UCSD-AML1 (cell line): ENCODE measurements at regions not wholly inside any gene's neighbourhood (a gene's known extent, or its start where the extent isn't known, plus 50 kb on each side); places are given as distances from the start of the nearest gene placed in this dataset.

Source experiments
- DNase-seq: peaks from one replicate; lab custom pipeline; 2025; ENCODE audit not compliant: unreplicated experiment; lab: John Stamatoyannopoulos, UW

GRCh38 chr6:22621701-22622100 is 52.3 kb downstream of the HDGFL1 start:
- DNase-seq: no peak

DNA sequence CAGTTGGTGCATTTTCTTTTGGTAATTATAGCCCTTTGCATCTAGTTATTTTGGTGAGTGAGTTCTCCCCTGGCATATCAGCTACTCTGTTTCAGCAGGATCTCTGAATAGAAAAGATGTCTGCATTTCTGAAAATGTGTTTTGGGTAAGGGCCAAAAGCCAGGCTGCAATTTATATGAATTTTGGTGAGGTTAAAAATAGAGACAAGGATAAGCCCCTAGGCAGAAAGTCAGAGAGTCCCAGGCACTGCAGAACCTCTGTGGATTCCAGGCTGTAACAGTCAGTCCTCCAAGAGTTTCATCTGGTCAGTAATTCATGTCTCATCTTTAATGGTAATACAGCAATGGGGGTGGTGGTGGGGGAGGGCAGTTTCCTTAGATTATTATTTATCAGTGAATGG is 53.0 kb downstream of the HDGFL1 start:
- no peak for DNase-seq

GRCh38 chr6:22622813-22623212 is 53.4 kb downstream of the HDGFL1 start:
- no peak for DNase-seq

GRCh38 chr6:22627644-22628043 is 58.3 kb downstream of the HDGFL1 start:
- DNase-seq: no peak

- DNase-seq: no peak
Measured at GRCh38 chr6:22631091-22631490, 61.7 kb downstream of the HDGFL1 start.

- no peak for DNase-seq
Measured at GRCh38 chr6:22632581-22633145, 63.3 kb downstream of the HDGFL1 start.

GRCh38 chr6:22636452-22636851 is 67.1 kb downstream of the HDGFL1 start:
- DNase-seq: no peak

GRCh38 chr6:22637782-22638181 is 68.4 kb downstream of the HDGFL1 start:
- no peak for DNase-seq

GRCh38 chr6:22638320-22638719 is 69.0 kb downstream of the HDGFL1 start:
- DNase-seq: no peak

- no peak for DNase-seq
Measured at GRCh38 chr6:22642254-22642653, 72.9 kb downstream of the HDGFL1 start.

DNA sequence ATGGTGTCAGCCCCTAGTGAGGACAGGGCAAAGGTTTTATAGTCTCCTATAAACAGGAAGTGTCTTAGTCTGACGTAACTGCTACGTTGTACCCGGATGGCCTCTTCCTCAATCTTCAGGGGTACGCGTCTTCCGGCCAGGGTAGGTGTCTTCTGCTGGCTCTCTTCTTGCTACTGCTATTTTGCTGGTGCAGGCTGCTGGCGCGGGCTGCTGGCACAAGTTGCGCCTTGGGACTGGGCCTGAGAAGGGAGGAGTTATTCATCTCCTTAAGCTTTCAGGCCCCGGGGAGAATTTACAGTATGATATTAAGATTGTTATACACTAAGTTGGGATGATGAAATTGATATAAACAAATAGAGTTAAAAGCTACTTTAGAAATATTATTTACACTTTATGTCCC is 74.4 kb downstream of the HDGFL1 start:
- no peak for DNase-seq

GRCh38 chr6:22647719-22648118 is 78.4 kb downstream of the HDGFL1 start:
- DNase-seq: no peak

DNA sequence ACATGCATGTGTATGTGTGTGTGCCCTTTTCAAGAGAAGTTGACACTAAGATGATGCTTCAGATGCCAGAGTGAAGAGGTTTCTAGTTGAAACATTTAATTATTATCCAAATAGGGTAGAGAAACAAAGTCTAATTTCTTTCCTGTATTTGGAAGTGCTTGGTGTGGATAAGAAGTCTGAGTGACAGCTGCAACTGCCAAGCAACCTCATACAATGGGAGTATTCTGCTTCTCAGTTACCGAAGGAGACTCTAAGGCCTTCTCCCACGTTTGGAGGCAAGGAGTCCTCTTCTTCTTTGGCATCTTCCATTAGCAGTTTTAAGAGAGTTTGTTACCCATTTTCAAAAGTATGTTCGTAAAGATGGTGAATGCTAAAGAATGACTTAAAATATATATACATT is 82.4 kb downstream of the HDGFL1 start:
- DNase-seq: no peak

- no peak for DNase-seq
Measured at GRCh38 chr6:22653980-22654610, 84.7 kb downstream of the HDGFL1 start.

DNA sequence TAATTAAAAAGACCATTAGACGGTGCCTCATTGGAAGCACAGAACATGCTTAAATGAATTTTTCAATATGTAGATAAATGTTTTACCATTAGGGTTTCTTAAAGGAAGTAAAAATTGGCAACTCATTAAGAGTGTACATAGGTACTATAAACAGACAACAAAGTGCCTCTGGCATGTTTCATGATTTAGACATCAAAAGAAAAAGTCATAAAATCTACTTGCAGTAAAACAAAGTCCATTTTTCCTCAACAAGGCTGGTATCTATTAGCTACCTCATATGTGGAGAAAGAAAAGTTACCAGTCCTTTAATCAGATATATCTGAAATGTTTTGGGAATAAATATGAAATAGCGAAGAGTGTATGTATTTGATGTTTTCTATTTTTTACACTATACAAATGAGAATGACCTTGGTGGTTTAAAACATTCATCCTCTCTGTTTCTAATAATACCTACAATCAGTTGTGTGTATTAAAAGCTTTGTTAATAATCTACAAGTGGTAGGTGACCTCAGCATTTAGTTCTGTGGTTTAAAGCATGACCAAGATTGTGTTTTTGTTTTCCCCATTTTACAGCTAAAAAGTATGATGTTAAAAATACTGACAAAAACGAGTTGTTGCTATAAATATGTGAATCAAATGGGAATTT is 87.5 kb downstream of the HDGFL1 start:
- no peak for DNase-seq

DNA sequence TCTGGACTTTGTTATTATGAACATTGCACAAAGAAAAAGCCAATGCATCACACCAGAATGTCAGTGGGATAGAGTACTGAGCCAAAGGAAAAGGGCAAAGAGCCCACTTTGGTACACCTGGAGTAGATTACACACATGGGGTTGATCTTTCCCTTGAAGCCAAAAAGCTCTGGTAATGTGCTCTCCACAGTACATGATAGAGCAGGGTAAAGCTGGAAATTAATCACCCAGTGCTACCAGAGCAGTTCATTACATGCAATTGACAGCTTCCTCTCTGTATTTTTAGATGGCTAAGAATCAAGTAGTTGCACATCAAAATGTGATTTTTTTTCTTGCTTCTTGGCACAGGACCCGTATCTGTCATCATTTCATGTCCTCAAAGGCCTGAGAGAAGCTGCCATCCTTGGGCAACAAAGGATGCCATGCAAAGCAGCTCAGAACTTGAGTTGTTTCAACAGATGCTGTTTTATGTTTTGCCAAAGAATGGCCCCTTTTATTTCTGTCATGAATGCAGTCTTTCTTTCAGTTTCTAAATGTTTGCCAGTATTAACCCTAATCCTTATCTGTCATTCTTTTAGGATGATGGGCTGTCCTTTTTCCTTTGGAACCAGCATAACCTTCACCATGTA is 88.1 kb downstream of the HDGFL1 start:
- DNase-seq: no peak

GRCh38 chr6:22658183-22658582 is 88.8 kb downstream of the HDGFL1 start:
- DNase-seq: no peak

- no peak for DNase-seq
Measured at GRCh38 chr6:22658934-22659333, 89.6 kb downstream of the HDGFL1 start.

GRCh38 chr6:22664968-22665367 is 95.6 kb downstream of the HDGFL1 start:
- no peak for DNase-seq

DNA sequence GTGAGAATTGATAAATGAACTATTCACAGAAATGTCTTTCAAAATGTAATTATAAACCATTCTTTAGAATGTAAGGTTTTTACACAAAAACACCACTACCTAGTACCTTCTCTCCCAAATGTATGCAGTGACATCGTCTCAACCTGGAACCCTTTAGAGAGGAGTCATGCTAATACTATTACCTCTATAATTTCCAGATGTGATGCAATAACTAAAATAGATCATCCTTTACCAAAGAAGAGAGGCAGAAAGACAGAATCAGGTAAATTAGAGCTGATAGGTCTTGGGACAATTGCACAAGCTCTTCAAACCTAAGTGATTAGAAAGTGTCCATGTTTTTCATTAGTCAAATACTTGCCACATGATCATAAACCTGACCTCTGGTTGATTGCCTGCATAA is 96.7 kb downstream of the HDGFL1 start:
- DNase-seq: no peak

GRCh38 chr6:22666586-22666985 is 97.2 kb downstream of the HDGFL1 start:
- no peak for DNase-seq

- DNase-seq: no peak
Measured at GRCh38 chr6:22667855-22668254, 98.5 kb downstream of the HDGFL1 start.
